ENCODE measurements at regions not wholly inside any gene's neighbourhood (a gene's known extent, or its start where the extent isn't known, plus 50 kb on each side); places are given as distances from the start of the nearest gene placed in this dataset.

DNA sequence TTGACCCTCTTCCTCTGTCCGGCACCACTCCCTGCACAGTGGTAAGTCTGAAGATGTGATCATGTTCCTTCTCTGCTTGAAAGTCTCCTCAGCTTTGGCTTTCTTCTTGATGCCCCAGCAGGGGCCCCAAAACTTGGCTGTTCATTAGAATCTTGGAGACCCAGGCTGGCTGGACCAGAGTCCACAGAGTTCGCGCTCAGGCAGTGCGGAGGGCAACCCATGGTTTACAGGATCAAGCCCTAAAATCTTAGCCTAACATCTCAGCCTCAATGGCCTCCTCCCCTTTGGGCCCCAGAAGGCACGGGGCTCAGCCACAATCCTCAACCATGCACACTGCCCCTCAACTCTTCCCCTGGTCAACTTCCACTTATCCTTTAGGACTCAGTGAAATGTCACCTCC, 72.9 kb upstream of the GTSF1L start:
- no peak for DNase-seq (ENCODE audit: low spot score, unreplicated experiment)
- H3K36me3 Mint-ChIP-seq (ENCODE audit: insufficient read depth) = no peaks in the 10 kb centered on the region
- H3K27me3 Mint-ChIP-seq = peaks cover 8% of the 10 kb centered on the region
- no peak for TF ChIP-seq CTCF (IDR thresholded peaks at IDR 0.05; ENCODE audit: unreplicated experiment)
- peaks cover 13% of the 10 kb centered on the region for H3K9me3 Mint-ChIP-seq (ENCODE audit: low read depth)
- H3K4me1 Mint-ChIP-seq (ENCODE audit: low read depth) = no peaks in the 10 kb centered on the region
- no peak overlapping the region for H3K27ac Mint-ChIP-seq
- H3K4me3 Mint-ChIP-seq (ENCODE audit: low read depth) = no peak overlapping the region

DNA sequence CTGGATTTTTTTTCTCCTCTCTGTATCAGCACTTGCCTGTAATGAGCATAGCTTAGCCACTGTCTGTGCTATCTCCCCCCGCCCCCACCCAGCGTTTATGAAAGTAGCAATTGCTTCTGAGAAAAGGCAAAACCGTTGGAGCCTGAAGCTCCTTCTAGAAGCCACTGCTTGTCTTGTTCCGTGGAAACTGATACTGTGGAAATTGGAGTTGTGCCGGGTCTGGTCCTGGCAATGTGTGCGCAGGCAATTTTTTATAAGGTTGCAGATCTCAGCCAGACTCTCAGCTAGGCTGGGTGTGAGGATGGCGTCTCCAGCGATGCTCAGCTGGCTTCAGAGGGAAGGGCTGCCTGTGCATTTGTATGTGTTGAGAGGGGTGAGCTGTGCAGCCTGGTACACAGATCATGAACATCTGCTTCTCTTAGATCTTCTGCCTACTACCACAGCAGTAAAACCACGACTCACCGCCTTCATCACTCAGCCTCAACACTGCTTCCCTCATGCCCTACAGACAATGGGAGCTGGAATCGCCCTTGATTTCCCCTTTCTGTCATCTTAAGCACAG, 72.4 kb upstream of the GTSF1L start:
- H3K9me3 Mint-ChIP-seq (ENCODE audit: low read depth) = peaks cover 9% of the 10 kb centered on the region
- H3K36me3 Mint-ChIP-seq (ENCODE audit: insufficient read depth) = no peaks in the 10 kb centered on the region
- H3K27ac Mint-ChIP-seq = no peak overlapping the region

DNA sequence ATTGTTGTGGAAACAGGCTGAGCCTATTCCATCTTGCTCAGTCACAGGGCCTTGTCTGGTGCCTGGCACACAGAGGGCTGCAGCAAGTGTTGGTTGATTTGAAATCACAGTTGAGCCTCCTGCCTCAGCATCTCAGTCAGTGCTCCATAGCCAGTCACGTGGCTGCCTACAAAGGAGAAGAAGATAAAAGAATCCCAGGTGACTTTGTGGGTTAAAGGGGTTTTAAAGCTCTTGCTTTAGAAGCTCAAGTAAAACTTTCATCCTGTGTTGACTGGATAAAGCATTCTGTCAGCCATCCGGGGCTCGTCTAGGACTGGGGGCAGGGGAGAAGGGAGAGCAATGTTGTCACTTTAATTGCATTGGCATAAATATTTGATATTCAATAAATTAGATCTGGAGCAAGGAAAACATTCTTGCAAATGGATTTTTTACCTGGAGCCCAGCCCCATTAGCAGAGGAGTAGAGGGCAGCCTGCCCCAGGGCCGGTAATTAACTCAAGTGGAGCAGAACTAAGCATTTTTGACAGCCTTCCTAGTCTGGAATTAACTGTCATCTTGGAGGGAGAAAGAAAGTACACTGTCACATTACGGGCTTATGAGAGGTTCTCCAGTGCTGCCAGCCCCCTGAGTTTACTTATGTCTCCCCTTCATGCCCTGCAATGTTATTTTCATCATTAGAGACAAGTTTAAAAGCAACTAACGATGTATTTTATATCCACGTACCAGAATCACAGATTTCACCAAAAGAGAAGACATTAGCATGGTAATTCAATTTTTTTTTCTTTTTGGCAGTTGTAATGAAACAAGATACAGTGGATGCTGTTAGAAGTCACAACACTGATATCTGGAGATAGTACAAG, 71.7 kb upstream of the GTSF1L start:
- peaks cover 8% of the 10 kb centered on the region for H3K27me3 Mint-ChIP-seq
- no peak for DNase-seq (ENCODE audit: low spot score, unreplicated experiment)
- no peak overlapping the region for H3K27ac Mint-ChIP-seq
- H3K36me3 Mint-ChIP-seq (ENCODE audit: insufficient read depth) = no peaks in the 10 kb centered on the region
- no peak overlapping the region for H3K4me3 Mint-ChIP-seq (ENCODE audit: low read depth)
- peaks cover 6% of the 10 kb centered on the region for H3K9me3 Mint-ChIP-seq (ENCODE audit: low read depth)
- no peak for TF ChIP-seq CTCF (IDR thresholded peaks at IDR 0.05; ENCODE audit: unreplicated experiment)
- H3K4me1 Mint-ChIP-seq (ENCODE audit: low read depth) = no peaks in the 10 kb centered on the region

More for the DNA sequence above, 72.4 kb upstream of the GTSF1L start:
- DNase-seq (ENCODE audit: low spot score, unreplicated experiment) = no peak
- no peak overlapping the region for H3K4me3 Mint-ChIP-seq (ENCODE audit: low read depth)
- peaks cover 8% of the 10 kb centered on the region for H3K27me3 Mint-ChIP-seq
- TF ChIP-seq CTCF (IDR thresholded peaks at IDR 0.05; ENCODE audit: unreplicated experiment) = no peak
- no peaks in the 10 kb centered on the region for H3K4me1 Mint-ChIP-seq (ENCODE audit: low read depth)

- peaks cover 8% of the 10 kb centered on the region for H3K27me3 Mint-ChIP-seq
- no peak overlapping the region for H3K4me3 Mint-ChIP-seq (ENCODE audit: low read depth)
- no peaks in the 10 kb centered on the region for H3K36me3 Mint-ChIP-seq (ENCODE audit: insufficient read depth)
- H3K9me3 Mint-ChIP-seq (ENCODE audit: low read depth) = peaks cover 19% of the 10 kb centered on the region
- no peak for DNase-seq (ENCODE audit: low spot score, unreplicated experiment)
- no peak overlapping the region for H3K27ac Mint-ChIP-seq
- no peak for TF ChIP-seq CTCF (IDR thresholded peaks at IDR 0.05; ENCODE audit: unreplicated experiment)
- H3K4me1 Mint-ChIP-seq (ENCODE audit: low read depth) = no peaks in the 10 kb centered on the region
These were observed 67.5 kb upstream of the GTSF1L start for GRCh38 chr20:43794326-43794725.

DNA sequence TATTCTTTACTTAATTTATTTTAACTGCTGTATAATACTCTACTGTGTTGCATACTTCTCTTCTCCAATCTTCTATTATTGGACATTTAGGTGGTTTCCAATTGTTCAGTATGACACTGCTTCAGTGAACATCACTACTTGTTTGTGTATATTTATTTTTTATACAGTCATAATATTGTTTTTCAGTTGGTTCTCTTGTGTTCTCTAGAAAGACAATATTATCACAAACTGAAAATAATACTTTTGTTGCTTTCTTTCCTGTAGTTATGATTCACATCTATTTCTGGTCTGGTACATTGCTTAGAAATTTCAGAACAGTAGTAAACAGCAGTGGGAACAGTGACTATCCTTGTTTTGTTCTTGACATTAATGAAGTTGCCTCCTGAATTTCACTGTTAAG, 62.8 kb upstream of the GTSF1L start:
- no peaks in the 10 kb centered on the region for H3K36me3 Mint-ChIP-seq (ENCODE audit: insufficient read depth)
- H3K27me3 Mint-ChIP-seq = peaks cover 3% of the 10 kb centered on the region
- no peak overlapping the region for H3K27ac Mint-ChIP-seq
- TF ChIP-seq CTCF (IDR thresholded peaks at IDR 0.05; ENCODE audit: unreplicated experiment) = no peak
- no peaks in the 10 kb centered on the region for H3K4me1 Mint-ChIP-seq (ENCODE audit: low read depth)
- no peak for DNase-seq (ENCODE audit: low spot score, unreplicated experiment)
- no peak overlapping the region for H3K4me3 Mint-ChIP-seq (ENCODE audit: low read depth)
- H3K9me3 Mint-ChIP-seq (ENCODE audit: low read depth) = peaks cover 14% of the 10 kb centered on the region
